Neural progenitor cell (in vitro differentiated cells): ENCODE measurements at regions not wholly inside any gene's neighbourhood (a gene's known extent, or its start where the extent isn't known, plus 50 kb on each side); places are given as distances from the start of the nearest gene placed in this dataset.

ENCODE experiments used
- DNase-seq: peaks from one replicate; pipeline ENCODE4 v3.0.0-alpha.2; 2016; ENCODE audit warnings: low spot score
- H2AFZ ChIP-seq: fragments of 200-600 bp; sonication (generic); replicated peaks from 2 replicates; pipeline ENCODE4 v1.6.1; 2016; ENCODE audit warnings: antibody characterized with exemption
- H3F3A ChIP-seq: fragments of 200-600 bp; sonication (generic); 2 replicates; pipeline ENCODE4 v1.6.1; 2016; ENCODE audit warnings: antibody characterized with exemption, low read depth
- H3K27ac ChIP-seq: fragments of 200-600 bp; sonication (generic); 2 replicates; pipeline ENCODE4 v1.5.1; 2016; ENCODE audit warnings: mild to moderate bottlenecking
- H3K27me3 ChIP-seq: fragments of 200-600 bp; sonication (generic); 2 replicates; pipeline ENCODE4 v1.6.1; 2016; ENCODE audit warnings: mild to moderate bottlenecking, moderate library complexity
- H3K36me3 ChIP-seq: fragments of 200-600 bp; sonication (generic); 2 replicates; pipeline ENCODE4 v1.5.1; 2016
- H3K4me1 ChIP-seq: fragments of 200-600 bp; sonication (generic); 2 replicates; pipeline ENCODE4 v1.6.1; 2016; ENCODE audit warnings: mixed run types
- H3K4me2 ChIP-seq: fragments of 200-600 bp; sonication (generic); 2 replicates; pipeline ENCODE4 v1.6.1; 2016
- H3K4me3 ChIP-seq: fragments of 200-600 bp; sonication (generic); 2 replicates; pipeline ENCODE4 v1.5.1; 2016
- H3K79me2 ChIP-seq: fragments of 200-600 bp; sonication (generic); 2 replicates; pipeline ENCODE4 v1.6.1; 2016; ENCODE audit warnings: low read depth
- H3K9ac ChIP-seq: fragments of 200-600 bp; sonication (generic); 2 replicates; pipeline ENCODE4 v1.6.1; 2016
- H3K9me3 ChIP-seq: fragments of 200-600 bp; sonication (generic); 2 replicates; pipeline ENCODE4 v1.5.1; 2016; ENCODE audit warnings: low read depth
- H4K20me1 ChIP-seq: fragments of 200-600 bp; sonication (generic); 2 replicates; pipeline ENCODE4 v1.6.1; 2016; ENCODE audit warnings: low read depth
- H3K27ac Mint-ChIP-seq: 3 replicates; pipeline ENCODE4 v1.8.0; 2021; ENCODE audit warnings: mixed read lengths
- H3K27me3 Mint-ChIP-seq: 2 replicates; pipeline ENCODE4 v1.8.0; 2022; ENCODE audit warnings: low read depth, mild to moderate bottlenecking, inconsistent platforms, moderate library complexity, mixed read lengths; ENCODE audit not compliant: insufficient read depth
- H3K36me3 Mint-ChIP-seq: 3 replicates; pipeline ENCODE4 v1.8.0; 2021; ENCODE audit warnings: mixed read lengths
- H3K4me1 Mint-ChIP-seq: 3 replicates; pipeline ENCODE4 v1.8.0; 2021; ENCODE audit warnings: mixed read lengths
- H3K4me3 Mint-ChIP-seq: 3 replicates; pipeline ENCODE4 v1.8.0; 2021; ENCODE audit warnings: mild to moderate bottlenecking, moderate library complexity, mixed read lengths
- H3K9me3 Mint-ChIP-seq: 3 replicates; pipeline ENCODE4 v1.8.0; 2020; ENCODE audit warnings: mixed read lengths
- EZH2 ChIP-seq: fragments of 200-600 bp; sonication (generic); IDR thresholded peaks from 2 replicates; pipeline ENCODE4 v1.6.1; 2017; ENCODE audit warnings: antibody characterized with exemption, mild to moderate bottlenecking, moderate library complexity
- EZH2phosphoT487 ChIP-seq: fragments of 200-600 bp; sonication (generic); IDR thresholded peaks from 2 replicates; pipeline ENCODE4 v1.6.1; 2017; ENCODE audit warnings: antibody characterized with exemption
- TF ChIP-seq, protein P1 (sequence below): fragments of 200-600 bp; sonication (generic); IDR thresholded peaks from 2 replicates; pipeline ENCODE4 v1.5.1; 2017; ENCODE audit warnings: antibody characterized with exemption, mild to moderate bottlenecking

DNA sequence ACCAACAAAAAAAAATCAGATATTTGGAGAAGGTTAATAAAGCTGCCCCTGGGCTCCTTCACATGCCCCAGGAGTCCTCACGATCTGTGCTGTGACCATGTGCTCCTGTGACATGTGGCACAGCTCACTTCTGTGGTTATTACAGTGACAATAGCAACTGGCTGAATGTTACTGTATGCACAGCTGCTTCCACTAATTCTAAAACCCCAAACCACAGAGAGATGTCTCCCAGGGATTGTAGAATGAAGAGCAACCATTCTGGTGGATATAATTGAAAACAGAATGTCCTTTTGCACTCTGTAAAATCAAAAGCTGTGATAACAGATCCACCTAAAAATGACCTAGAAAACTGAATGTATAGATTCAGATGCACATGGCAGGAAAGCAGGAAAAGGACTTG lies 489.2 kb upstream of the CNTN4 start:
- H3K79me2 ChIP-seq: no peaks in the 10 kb centered on the region
- no peak overlapping the region for H3K4me3 Mint-ChIP-seq
- no peaks in the 10 kb centered on the region for H3K36me3 Mint-ChIP-seq
- H4K20me1 ChIP-seq: no peaks in the 10 kb centered on the region
- TF ChIP-seq, protein P1, sequence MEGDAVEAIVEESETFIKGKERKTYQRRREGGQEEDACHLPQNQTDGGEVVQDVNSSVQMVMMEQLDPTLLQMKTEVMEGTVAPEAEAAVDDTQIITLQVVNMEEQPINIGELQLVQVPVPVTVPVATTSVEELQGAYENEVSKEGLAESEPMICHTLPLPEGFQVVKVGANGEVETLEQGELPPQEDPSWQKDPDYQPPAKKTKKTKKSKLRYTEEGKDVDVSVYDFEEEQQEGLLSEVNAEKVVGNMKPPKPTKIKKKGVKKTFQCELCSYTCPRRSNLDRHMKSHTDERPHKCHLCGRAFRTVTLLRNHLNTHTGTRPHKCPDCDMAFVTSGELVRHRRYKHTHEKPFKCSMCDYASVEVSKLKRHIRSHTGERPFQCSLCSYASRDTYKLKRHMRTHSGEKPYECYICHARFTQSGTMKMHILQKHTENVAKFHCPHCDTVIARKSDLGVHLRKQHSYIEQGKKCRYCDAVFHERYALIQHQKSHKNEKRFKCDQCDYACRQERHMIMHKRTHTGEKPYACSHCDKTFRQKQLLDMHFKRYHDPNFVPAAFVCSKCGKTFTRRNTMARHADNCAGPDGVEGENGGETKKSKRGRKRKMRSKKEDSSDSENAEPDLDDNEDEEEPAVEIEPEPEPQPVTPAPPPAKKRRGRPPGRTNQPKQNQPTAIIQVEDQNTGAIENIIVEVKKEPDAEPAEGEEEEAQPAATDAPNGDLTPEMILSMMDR: no peak
- TF ChIP-seq EZH2: no peak
- no peak for TF ChIP-seq EZH2phosphoT487
- H3K9me3 Mint-ChIP-seq: no peaks in the 10 kb centered on the region
- H2AFZ ChIP-seq: no peak overlapping the region
- no peaks in the 10 kb centered on the region for H3K36me3 ChIP-seq
- no peak overlapping the region for H3K4me2 ChIP-seq
- H3K4me1 Mint-ChIP-seq: no peaks in the 10 kb centered on the region
- H3K9me3 ChIP-seq: no peaks in the 10 kb centered on the region
- no peaks in the 10 kb centered on the region for H3K4me1 ChIP-seq
- no peaks in the 10 kb centered on the region for H3F3A ChIP-seq
- H3K27ac Mint-ChIP-seq: no peak overlapping the region
- no peaks in the 10 kb centered on the region for H3K27me3 Mint-ChIP-seq
- no peak for DNase-seq
- H3K4me3 ChIP-seq: no peak overlapping the region
- no peak overlapping the region for H3K27ac ChIP-seq
- no peak overlapping the region for H3K9ac ChIP-seq
- no peaks in the 10 kb centered on the region for H3K27me3 ChIP-seq

DNA sequence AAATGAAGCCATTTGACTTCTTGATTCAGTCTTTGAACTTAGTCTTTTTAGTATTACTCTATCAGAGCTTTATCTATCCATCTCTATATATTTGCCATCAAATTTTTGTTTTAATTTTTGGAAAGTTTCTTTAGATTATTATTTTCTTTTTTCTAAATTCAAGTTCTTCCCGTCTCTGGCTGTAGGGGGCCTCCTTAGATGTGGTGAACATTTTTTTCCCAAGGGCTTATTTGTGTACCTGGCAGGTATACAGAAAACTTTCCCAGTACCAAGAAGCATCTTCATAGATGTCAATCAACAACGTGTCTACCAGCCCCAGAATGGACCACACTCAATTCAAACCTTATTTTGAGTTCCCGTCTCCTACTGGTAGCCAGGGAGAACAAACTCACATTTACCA lies 486.8 kb upstream of the CNTN4 start:
- no peaks in the 10 kb centered on the region for H3K4me1 ChIP-seq
- no peak overlapping the region for H3K27ac ChIP-seq
- no peaks in the 10 kb centered on the region for H3F3A ChIP-seq
- no peaks in the 10 kb centered on the region for H3K27me3 ChIP-seq
- H4K20me1 ChIP-seq: no peaks in the 10 kb centered on the region
- Mint-ChIP-seq H3K27ac (no peak overlapping the region), H3K4me1 (no peaks in the 10 kb centered on the region), H3K9me3 (no peaks in the 10 kb centered on the region), H3K4me3 (no peak overlapping the region), H3K36me3 (no peaks in the 10 kb centered on the region), H3K27me3 (no peaks in the 10 kb centered on the region)
- H3K9ac ChIP-seq: no peak overlapping the region
- no peak overlapping the region for H2AFZ ChIP-seq
- TF ChIP-seq EZH2: no peak
- TF ChIP-seq, protein P1: peak; percentile 30
- TF ChIP-seq EZH2phosphoT487: no peak
- no peaks in the 10 kb centered on the region for H3K9me3 ChIP-seq
- no peaks in the 10 kb centered on the region for H3K79me2 ChIP-seq
- H3K36me3 ChIP-seq: no peaks in the 10 kb centered on the region
- no peak for DNase-seq
- no peak overlapping the region for H3K4me2 ChIP-seq
- H3K4me3 ChIP-seq: no peak overlapping the region

DNA sequence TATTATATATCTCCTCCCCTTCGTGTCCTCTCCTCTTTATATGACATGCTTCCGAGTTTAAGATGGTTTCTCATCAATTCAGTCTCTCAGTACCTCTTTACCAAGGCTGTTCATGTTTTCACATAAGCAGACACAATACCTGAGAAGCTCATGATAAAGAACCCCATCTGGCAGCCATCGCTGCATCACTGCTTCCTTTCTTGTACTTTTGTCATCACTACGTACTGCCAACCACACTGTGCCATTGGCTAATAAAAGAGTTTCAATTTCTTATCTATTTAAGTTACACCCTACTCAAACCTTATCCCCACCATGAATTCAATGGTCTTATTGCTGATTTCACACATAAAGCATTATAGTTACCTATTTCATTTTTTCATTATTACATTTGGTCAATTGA lies 484.7 kb upstream of the CNTN4 start:
- Histone ChIP-seq H4K20me1 (no peaks in the 10 kb centered on the region), H3K4me1 (no peaks in the 10 kb centered on the region), H3F3A (no peaks in the 10 kb centered on the region), H3K36me3 (no peaks in the 10 kb centered on the region), H3K4me3 (no peak overlapping the region), H2AFZ (no peak overlapping the region), H3K27me3 (no peaks in the 10 kb centered on the region), H3K4me2 (no peak overlapping the region), H3K79me2 (no peaks in the 10 kb centered on the region), H3K9me3 (no peaks in the 10 kb centered on the region), H3K27ac (no peak overlapping the region), H3K9ac (no peak overlapping the region)
- Mint-ChIP-seq H3K4me3 (no peak overlapping the region), H3K4me1 (peaks cover 8% of the 10 kb centered on the region), H3K27ac (no peak overlapping the region), H3K9me3 (no peaks in the 10 kb centered on the region), H3K27me3 (no peaks in the 10 kb centered on the region), H3K36me3 (no peaks in the 10 kb centered on the region)
- no peak for DNase-seq
- no peak for TF ChIP-seq EZH2phosphoT487
- TF ChIP-seq, protein P1: no peak
- TF ChIP-seq EZH2: no peak

DNA sequence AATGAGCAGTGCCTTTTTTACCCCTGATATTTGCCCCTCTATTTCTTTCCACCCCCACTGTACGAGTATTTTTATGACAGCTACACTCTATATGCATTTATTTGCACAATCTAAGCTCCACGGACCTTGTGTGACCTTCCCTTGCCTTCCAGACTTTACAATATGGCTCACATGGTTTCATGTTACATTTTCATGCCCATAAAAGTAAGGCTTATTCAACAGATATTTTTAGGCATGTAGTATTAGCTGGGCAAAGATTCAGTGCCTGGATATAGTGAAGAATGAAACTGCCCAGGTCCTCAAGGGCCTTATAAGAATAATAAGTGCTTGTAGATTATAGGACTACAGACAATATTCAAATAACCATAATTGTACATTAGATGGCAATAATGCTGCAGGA lies 481.9 kb upstream of the CNTN4 start:
- no peak overlapping the region for H3K9ac ChIP-seq
- H4K20me1 ChIP-seq: no peaks in the 10 kb centered on the region
- no peaks in the 10 kb centered on the region for H3K36me3 ChIP-seq
- no peaks in the 10 kb centered on the region for H3K9me3 ChIP-seq
- Mint-ChIP-seq H3K36me3 (no peaks in the 10 kb centered on the region), H3K9me3 (no peaks in the 10 kb centered on the region), H3K27me3 (no peaks in the 10 kb centered on the region), H3K4me1 (peaks cover 8% of the 10 kb centered on the region), H3K4me3 (no peak overlapping the region), H3K27ac (no peak overlapping the region)
- H3K4me3 ChIP-seq: no peak overlapping the region
- H3K4me1 ChIP-seq: no peaks in the 10 kb centered on the region
- no peak overlapping the region for H3K27ac ChIP-seq
- H3K27me3 ChIP-seq: no peaks in the 10 kb centered on the region
- H2AFZ ChIP-seq: no peak overlapping the region
- DNase-seq: no peak
- TF ChIP-seq EZH2 (no peak), EZH2phosphoT487 (no peak)
- TF ChIP-seq, protein P1: no peak
- H3K4me2 ChIP-seq: no peak overlapping the region
- H3F3A ChIP-seq: no peaks in the 10 kb centered on the region
- no peaks in the 10 kb centered on the region for H3K79me2 ChIP-seq
